ENCODE measurements at regions not wholly inside any gene's neighbourhood (a gene's known extent, or its start where the extent isn't known, plus 50 kb on each side); places are given as distances from the start of the nearest gene placed in this dataset.

DNA sequence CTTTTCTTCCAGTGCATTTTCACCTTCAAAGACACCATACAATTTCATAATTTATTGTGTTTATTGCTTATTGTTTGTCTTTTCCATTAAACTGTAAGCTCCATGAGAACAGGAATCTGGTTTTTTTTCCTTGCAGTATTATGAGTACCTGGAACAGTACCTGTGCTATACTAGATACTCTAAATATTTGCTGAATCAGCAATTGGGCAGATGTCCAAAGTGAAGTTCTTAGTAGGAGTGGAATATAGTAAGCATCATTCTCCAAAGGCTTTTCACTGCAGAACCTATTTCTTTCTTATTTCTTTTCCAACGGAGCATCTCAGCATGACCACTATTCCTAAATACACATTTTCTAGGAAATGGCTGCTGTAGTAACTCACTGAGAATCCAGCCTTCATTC lies 269.0 kb upstream of the CCL2 start:
- CTCF ChIA-PET, result no interaction called here

DNA sequence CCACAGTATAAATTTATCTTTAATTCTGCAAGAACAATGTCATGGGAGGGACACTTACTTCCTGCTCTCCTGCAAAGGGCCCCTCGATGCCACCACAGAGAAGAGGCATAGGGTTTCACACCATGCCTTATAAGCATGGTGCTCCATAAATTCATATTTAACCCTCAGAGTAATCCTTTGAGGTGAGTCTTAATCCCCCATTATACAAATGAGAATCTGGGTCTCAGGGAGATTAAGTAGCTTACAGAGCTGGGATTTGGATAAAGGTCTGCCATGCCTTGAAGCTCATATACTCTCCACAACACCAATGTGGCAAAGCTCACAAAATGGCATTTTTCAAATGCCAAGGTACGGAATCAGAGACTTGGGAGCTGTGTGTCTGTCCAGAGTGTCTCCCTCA lies 268.5 kb upstream of the CCL2 start:
- DNase-seq, result no peak
- Mint-ChIP-seq H3K4me3 (no peak overlapping the region), H3K9me3 (no peaks in the 10 kb centered on the region), H3K27ac (no peak overlapping the region), H3K4me1 (no peaks in the 10 kb centered on the region), H3K36me3 (ENCODE audit: low read depth) (no peaks in the 10 kb centered on the region), H3K27me3 (peaks cover 16% of the 10 kb centered on the region)
- ChIA-PET POLR2A (no interaction called here), CTCF (no interaction called here)

More for the DNA sequence above, 269.0 kb upstream of the CCL2 start:
- peaks cover 13% of the 10 kb centered on the region for H3K27me3 Mint-ChIP-seq
- H3K9me3 Mint-ChIP-seq, result no peaks in the 10 kb centered on the region
- POLR2A ChIA-PET, result no interaction called here
- H3K36me3 Mint-ChIP-seq (ENCODE audit: low read depth), result no peaks in the 10 kb centered on the region
- no peak for DNase-seq
- no peak overlapping the region for H3K27ac Mint-ChIP-seq
- no peak overlapping the region for H3K4me3 Mint-ChIP-seq
- H3K4me1 Mint-ChIP-seq, result no peaks in the 10 kb centered on the region

DNA sequence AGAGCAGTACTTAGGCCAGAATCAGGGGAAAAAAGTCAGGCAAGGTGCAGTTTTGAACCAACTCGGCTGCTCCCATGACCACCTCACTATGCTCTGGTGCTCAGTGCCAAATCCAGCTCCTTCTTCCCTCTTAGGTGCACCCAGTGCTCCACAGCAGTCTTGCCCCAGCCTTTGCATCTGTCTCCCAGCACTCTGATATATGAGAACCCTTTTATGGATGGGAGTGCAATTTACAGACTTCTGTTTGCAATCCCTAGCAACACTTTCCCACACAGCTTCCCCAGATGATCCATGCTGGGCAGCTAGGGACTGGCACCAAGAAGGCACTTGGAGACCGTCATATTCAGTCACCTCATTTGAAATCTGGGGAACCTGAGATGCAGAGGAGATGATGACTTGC lies 267.9 kb upstream of the CCL2 start:
- CTCF ChIA-PET, result no interaction called here
- Mint-ChIP-seq H3K36me3 (ENCODE audit: low read depth) (no peaks in the 10 kb centered on the region), H3K27ac (no peak overlapping the region), H3K9me3 (no peaks in the 10 kb centered on the region), H3K27me3 (peaks cover 16% of the 10 kb centered on the region), H3K4me3 (no peak overlapping the region), H3K4me1 (no peaks in the 10 kb centered on the region)
- DNase-seq, result no peak
- POLR2A ChIA-PET, result no interaction called here

DNA sequence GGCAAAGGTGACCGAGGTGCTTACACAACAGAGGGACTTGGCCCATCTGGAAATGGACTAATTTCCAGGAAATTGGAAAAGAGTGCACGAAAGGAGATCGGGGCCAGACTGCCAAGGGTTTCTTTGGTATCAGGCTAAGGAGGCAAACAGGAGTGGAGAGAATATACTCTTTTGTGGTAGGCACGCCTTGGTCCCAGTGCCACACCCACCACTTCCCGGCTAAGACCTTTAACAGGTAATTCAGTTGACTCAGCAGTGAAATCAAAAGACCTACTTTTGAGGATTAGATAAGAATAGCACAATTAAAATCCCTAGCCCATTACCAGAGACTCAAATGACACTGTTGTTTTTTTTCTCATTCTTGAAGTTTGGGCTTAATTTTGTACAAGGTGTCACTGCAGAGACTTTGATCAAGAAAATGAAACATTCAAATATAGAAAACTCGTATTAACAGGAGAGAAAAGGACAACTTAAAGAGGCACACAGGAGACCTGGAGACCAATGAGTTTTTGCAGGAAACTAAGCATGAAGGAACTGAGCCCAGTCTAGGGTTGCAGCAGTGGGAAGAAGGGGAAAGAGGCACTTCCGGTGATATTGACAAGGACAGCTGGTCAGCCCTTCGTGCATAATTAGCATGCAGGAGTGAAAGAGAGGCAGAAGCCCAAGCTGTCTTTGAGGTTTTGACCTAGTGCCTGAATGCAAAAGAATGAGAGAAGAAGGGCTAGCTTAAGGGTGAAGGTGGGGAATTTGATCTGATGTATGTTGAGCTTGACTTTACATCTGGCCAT lies 265.5 kb upstream of the CCL2 start:
- Mint-ChIP-seq H3K36me3 (ENCODE audit: low read depth) (no peaks in the 10 kb centered on the region), H3K4me1 (no peaks in the 10 kb centered on the region), H3K27ac (no peak overlapping the region), H3K9me3 (no peaks in the 10 kb centered on the region), H3K4me3 (no peak overlapping the region), H3K27me3 (peaks cover 16% of the 10 kb centered on the region)
- DNase-seq, result no peak
- CTCF ChIA-PET, result interaction anchor here (0.9 kb wide), 1 partner anchor 16 kb away, joined by 3 read pairs; no protein-coding TSS in a partner anchor
- POLR2A ChIA-PET, result no interaction called here

DNA sequence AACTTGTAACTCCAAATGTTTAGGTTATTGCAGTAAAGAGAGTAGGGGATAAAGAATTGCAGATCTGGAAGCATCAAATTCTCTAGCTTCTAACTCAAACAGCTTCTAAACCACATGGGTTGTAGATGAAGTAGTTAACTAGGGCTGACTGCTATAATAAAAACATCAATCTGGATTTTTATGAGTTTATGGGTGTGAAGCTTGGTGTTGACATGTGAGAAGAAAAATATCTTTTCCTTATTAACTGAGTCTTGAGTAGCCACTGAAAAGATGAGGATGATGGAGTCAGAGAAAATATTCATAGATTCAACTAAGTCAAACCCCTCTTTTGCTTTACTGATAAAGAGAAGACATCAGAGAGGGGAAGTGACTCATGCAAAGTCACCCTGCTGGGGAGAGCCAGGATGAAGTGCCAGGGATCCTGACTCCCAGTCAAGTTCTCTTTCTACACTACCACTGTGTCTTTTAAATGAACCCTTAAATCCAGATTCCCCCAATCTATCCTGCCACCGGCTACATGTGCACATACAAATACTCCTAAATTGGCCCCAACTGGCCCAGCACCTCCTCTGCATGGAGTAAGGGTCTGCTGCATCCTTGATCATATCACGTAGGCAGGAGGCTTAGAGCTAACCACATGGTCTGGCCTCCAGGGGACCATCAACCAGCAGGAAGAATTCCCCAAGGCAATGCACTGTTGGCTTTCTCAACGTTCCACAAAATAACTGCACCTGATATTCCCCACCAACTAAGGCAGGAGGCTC lies 264.0 kb upstream of the CCL2 start:
- ChIA-PET CTCF (no interaction called here), POLR2A (no interaction called here)
- H3K27me3 Mint-ChIP-seq, result peaks cover 18% of the 10 kb centered on the region
- H3K9me3 Mint-ChIP-seq, result no peaks in the 10 kb centered on the region
- no peak overlapping the region for H3K27ac Mint-ChIP-seq
- no peak overlapping the region for H3K4me3 Mint-ChIP-seq
- DNase-seq, result no peak
- no peaks in the 10 kb centered on the region for H3K36me3 Mint-ChIP-seq (ENCODE audit: low read depth)
- no peaks in the 10 kb centered on the region for H3K4me1 Mint-ChIP-seq

DNA sequence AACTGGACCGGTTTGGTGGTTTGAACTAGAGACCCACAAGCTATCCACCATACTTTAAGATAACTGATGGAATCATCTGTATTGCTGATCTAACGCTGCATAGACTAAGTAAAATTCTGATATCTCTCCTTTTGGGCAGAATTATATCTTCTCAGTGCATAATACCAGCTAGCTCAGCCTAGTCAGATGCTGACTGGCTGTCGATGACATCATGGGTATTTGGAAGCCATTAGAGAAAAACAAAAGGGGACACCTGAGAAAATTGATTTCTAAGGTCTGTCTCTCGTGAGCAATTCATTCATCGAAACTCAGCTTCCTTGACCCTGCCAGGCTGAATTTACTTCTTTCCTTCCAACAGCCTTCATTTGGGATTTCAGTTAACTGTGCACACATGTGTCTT lies 263.0 kb upstream of the CCL2 start:
- ChIA-PET CTCF (interaction anchor here (1.2 kb wide), 1 partner anchor 11 kb away, joined by 3 read pairs; no protein-coding TSS in a partner anchor), POLR2A (no interaction called here)
- DNase-seq, result no peak
- Mint-ChIP-seq H3K36me3 (ENCODE audit: low read depth) (no peaks in the 10 kb centered on the region), H3K27ac (no peak overlapping the region), H3K4me3 (no peak overlapping the region), H3K9me3 (no peaks in the 10 kb centered on the region), H3K4me1 (no peaks in the 10 kb centered on the region), H3K27me3 (peaks cover 18% of the 10 kb centered on the region)

DNA sequence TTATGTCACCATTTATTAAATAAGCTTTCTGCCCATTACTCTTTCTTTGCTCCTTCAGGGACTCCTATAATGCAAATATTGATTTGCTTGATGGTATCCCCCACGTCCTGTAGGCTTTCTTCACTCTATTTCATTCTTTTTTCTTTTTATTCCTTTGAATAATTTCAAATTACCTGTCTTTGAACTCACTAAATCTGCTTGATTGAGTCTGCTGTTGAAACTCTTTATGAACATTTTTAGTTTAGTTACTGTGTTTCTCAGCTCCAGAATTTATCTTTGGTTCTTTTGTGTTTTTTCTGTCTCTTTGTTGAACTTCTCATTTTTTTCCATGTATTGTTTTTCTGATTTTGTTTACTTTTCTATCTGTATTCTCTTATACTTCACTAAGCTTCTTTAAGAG lies 254.4 kb upstream of the CCL2 start:
- Mint-ChIP-seq H3K9me3 (peaks cover 10% of the 10 kb centered on the region), H3K27ac (no peak overlapping the region), H3K27me3 (peaks cover 9% of the 10 kb centered on the region), H3K4me3 (no peak overlapping the region), H3K36me3 (ENCODE audit: low read depth) (no peaks in the 10 kb centered on the region), H3K4me1 (no peaks in the 10 kb centered on the region)
- POLR2A ChIA-PET, result no interaction called here
- CTCF ChIA-PET, result no interaction called here
- no peak for DNase-seq

DNA sequence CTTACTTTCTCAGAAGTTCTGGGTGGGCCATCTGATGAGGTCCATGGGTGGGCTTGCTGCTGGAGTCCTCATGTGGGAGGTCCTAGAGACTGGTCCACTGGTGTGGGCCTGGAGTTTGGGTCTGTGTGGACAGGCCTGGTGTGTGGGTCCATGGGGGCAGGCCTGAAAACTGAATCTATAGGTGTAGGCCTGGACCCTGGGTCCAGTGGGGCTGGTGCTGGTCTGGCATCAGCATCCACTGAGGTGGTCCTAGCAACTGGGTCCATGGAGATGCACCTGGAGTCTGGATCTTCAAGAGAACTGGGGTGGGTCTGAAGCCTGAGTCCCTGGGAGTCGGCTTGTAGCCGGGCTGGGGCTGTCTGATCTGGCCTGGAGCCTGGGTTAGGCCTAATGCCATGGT lies 253.8 kb upstream of the CCL2 start:
- peaks cover 9% of the 10 kb centered on the region for H3K27me3 Mint-ChIP-seq
- H3K36me3 Mint-ChIP-seq (ENCODE audit: low read depth), result no peaks in the 10 kb centered on the region
- peaks cover 10% of the 10 kb centered on the region for H3K9me3 Mint-ChIP-seq
- H3K4me1 Mint-ChIP-seq, result no peaks in the 10 kb centered on the region
- no peak overlapping the region for H3K4me3 Mint-ChIP-seq
- no peak overlapping the region for H3K27ac Mint-ChIP-seq
- ChIA-PET POLR2A (no interaction called here), CTCF (no interaction called here)
- DNase-seq, result no peak

DNA sequence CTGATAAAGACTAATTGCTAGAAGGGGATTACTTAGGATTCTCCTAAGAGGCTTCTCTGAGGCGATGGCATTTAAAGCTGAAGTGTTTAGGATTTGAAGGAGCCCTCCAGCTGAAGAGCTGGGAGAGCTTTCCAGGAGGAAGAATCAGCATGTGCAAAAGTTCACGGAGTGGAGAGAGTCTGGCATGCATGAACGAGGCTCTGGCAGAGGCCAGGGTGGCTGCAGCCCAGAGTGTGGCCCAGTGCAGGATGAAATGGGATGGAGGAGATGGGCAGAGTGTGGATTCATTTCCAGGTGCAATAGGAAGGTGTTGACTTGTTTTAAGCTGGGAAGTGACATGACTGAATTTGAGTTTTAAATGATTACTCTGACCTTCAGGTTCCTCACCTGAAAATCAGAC lies 249.0 kb upstream of the CCL2 start:
- no peak for DNase-seq
- Mint-ChIP-seq H3K36me3 (ENCODE audit: low read depth) (no peaks in the 10 kb centered on the region), H3K27me3 (peaks cover 7% of the 10 kb centered on the region), H3K9me3 (peaks cover 6% of the 10 kb centered on the region), H3K4me3 (no peak overlapping the region), H3K27ac (no peak overlapping the region), H3K4me1 (no peaks in the 10 kb centered on the region)
- POLR2A ChIA-PET, result no interaction called here
- CTCF ChIA-PET, result no interaction called here

DNA sequence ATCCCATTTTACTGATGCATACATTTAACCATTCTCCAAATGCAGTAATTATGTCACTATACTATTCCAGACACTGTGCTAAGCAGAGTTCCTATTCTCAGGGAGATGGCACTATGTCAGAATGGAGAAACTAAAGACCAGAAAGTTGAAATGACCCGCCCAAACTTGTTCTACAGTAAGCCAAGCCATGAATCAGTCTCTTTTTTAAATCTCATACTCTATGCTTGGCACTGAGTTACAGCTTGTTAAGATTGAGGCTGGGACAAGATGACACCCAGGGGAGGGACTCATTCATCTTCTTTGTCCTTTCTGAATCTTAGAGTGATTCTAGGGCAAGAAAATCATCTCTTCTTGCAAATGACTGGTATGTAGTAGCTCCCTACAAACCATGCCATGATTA lies 247.0 kb upstream of the CCL2 start:
- Mint-ChIP-seq H3K4me1 (no peaks in the 10 kb centered on the region), H3K9me3 (peaks cover 2% of the 10 kb centered on the region), H3K27ac (no peak overlapping the region), H3K27me3 (peaks cover 7% of the 10 kb centered on the region), H3K4me3 (no peak overlapping the region), H3K36me3 (ENCODE audit: low read depth) (no peaks in the 10 kb centered on the region)
- CTCF ChIA-PET, result no interaction called here
- DNase-seq, result no peak
- POLR2A ChIA-PET, result no interaction called here

DNA sequence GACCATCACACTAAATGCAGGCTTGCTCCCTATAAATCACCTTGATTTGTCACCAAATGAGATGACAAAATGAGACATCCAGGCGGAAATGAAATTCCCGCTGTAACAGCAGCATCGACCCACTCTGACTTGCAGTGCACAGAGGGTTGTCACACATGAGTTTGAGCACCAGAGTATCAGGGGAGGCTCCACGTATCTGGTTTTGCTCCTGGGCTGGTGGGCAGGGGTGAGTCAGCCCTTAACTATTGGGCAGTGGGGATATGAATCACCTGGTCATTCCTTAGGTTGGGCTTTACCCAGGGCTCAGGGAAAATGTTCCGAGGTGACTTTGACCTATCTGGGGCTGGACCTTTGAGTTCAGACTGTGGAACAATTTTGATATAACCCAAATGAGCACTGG lies 245.2 kb upstream of the CCL2 start:
- Mint-ChIP-seq H3K4me1 (no peaks in the 10 kb centered on the region), H3K27me3 (peaks cover 7% of the 10 kb centered on the region), H3K4me3 (no peak overlapping the region), H3K36me3 (ENCODE audit: low read depth) (no peaks in the 10 kb centered on the region), H3K27ac (no peak overlapping the region), H3K9me3 (no peaks in the 10 kb centered on the region)
- POLR2A ChIA-PET, result no interaction called here
- no peak for DNase-seq
- CTCF ChIA-PET, result interaction anchor here (1.2 kb wide), 1 partner anchor 71 kb away, joined by 4 read pairs; no protein-coding TSS in a partner anchor

DNA sequence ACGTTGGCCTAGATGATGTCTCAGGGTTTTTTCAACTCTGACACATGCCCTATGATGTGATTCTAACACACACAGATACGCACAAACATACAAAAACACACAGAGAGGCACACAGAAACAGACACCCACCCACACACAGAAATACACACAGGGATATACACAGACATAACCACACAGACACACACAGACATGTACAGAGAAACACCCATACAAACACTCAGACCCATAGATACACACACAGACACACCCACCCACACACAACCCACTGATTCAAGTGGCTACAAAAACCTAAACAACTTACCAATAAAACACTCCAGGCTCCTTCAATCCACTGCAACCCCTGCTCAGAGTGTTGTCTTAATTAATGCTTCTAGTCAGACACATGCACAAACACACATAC lies 244.6 kb upstream of the CCL2 start:
- no peak for DNase-seq
- Mint-ChIP-seq H3K36me3 (ENCODE audit: low read depth) (no peaks in the 10 kb centered on the region), H3K27ac (no peak overlapping the region), H3K27me3 (peaks cover 7% of the 10 kb centered on the region), H3K9me3 (no peaks in the 10 kb centered on the region), H3K4me1 (no peaks in the 10 kb centered on the region), H3K4me3 (no peak overlapping the region)
- POLR2A ChIA-PET, result no interaction called here
- CTCF ChIA-PET, result no interaction called here

DNA sequence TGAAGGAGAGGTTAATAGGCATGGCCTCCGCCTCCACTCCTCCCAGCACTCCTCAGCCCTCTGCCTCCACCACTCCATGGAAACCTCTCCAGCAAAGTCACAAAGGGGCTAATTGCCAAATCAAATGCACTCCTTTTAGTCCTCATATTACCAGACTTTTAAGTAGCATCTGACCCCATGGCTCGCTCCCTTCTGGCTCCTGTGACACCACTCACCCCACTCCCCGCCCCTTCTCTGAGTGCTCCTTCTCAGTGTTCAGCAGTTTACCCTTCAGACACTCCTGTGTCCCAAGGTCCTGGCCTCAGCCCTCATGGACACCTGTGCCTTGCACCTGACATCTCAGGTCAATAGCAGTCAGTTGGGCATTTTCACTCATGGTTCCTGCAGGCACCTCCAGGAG lies 243.5 kb upstream of the CCL2 start:
- Mint-ChIP-seq H3K4me3 (no peak overlapping the region), H3K27me3 (peaks cover 4% of the 10 kb centered on the region), H3K9me3 (no peaks in the 10 kb centered on the region), H3K27ac (no peak overlapping the region), H3K36me3 (ENCODE audit: low read depth) (no peaks in the 10 kb centered on the region), H3K4me1 (no peaks in the 10 kb centered on the region)
- ChIA-PET CTCF (no interaction called here), POLR2A (no interaction called here)
- DNase-seq, result no peak

All from activated CD4-positive, alpha-beta T cell treated with anti-CD3 and anti-CD28 coated beads, Interleukin-2, amount 10 ng/mL, durations not matched to agents 7 days and 5 days (primary cell).